OCI-LY1 (cell line): ENCODE measurements at regions not wholly inside any gene's neighbourhood (a gene's known extent, or its start where the extent isn't known, plus 50 kb on each side); places are given as distances from the start of the nearest gene placed in this dataset.

Experiments
- H2AFZ ChIP-seq: fragments of 200-600 bp; sonication (generic), shearing (Covaris generic); 2 replicates; pipeline ENCODE4 v1.6.0; 2014; ENCODE audit warnings: antibody characterized with exemption, mild to moderate bottlenecking, low read length
- H3F3A ChIP-seq: fragments of 200-600 bp; sonication (generic), shearing (Covaris generic); 2 replicates; pipeline ENCODE4 v1.6.0; 2014; ENCODE audit warnings: mild to moderate bottlenecking, antibody characterized with exemption, low read length, moderate library complexity; ENCODE audit not compliant: insufficient read depth
- H3K27ac ChIP-seq: fragments of 200-600 bp; sonication (generic); 2 replicates; pipeline ENCODE4 v1.5.1; 2014; ENCODE audit warnings: low read length, mixed run types, mild to moderate bottlenecking, low read depth; ENCODE audit not compliant: poor library complexity, severe bottlenecking
- H3K27me3 ChIP-seq: fragments of 200-600 bp; sonication (generic); 2 replicates; pipeline ENCODE4 v1.6.0; 2014; ENCODE audit warnings: antibody characterized with exemption, mild to moderate bottlenecking, low read length, moderate library complexity; ENCODE audit not compliant: insufficient read depth
- H3K36me3 ChIP-seq: fragments of 200-600 bp; sonication (generic); 2 replicates; pipeline ENCODE4 v1.6.1; 2014; ENCODE audit warnings: mild to moderate bottlenecking, antibody characterized with exemption, low read length, moderate library complexity, mixed read lengths; ENCODE audit not compliant: insufficient read depth
- H3K4me1 ChIP-seq: fragments of 200-600 bp; sonication (generic); 2 replicates; pipeline ENCODE4 v1.5.1; 2014; ENCODE audit warnings: mild to moderate bottlenecking, low read length, moderate library complexity; ENCODE audit not compliant: insufficient read depth, severe bottlenecking
- H3K4me2 ChIP-seq: fragments of 200-600 bp; sonication (generic), shearing (Covaris generic); 2 replicates; pipeline ENCODE4 v1.6.1; 2014; ENCODE audit warnings: low read length
- H3K4me3 ChIP-seq: fragments of 200-600 bp; sonication (generic); 2 replicates; pipeline ENCODE4 v1.5.1; 2014; ENCODE audit warnings: low read length, low read depth, mild to moderate bottlenecking, mixed read lengths; ENCODE audit not compliant: poor library complexity, severe bottlenecking
- H3K79me2 ChIP-seq: fragments of 200-600 bp; shearing (Covaris generic); 2 replicates; pipeline ENCODE4 v1.6.1; 2016; ENCODE audit warnings: mixed run types, low read length, mixed read lengths; ENCODE audit not compliant: insufficient read depth
- H3K9ac ChIP-seq: fragments of 200-600 bp; sonication (generic), shearing (Covaris generic); 2 replicates; pipeline ENCODE4 v1.6.1; 2014; ENCODE audit warnings: mild to moderate bottlenecking, low read length, mixed read lengths
- H3K9me2 ChIP-seq: fragments of 200-600 bp; sonication (generic), shearing (Covaris generic); 2 replicates; pipeline ENCODE4 v1.6.1; 2014; ENCODE audit warnings: low read depth, mild to moderate bottlenecking, low read length, mixed read lengths
- H3K9me3 ChIP-seq: fragments of 200-600 bp; shearing (Covaris generic); 2 replicates; pipeline ENCODE4 v1.6.1; 2014; ENCODE audit warnings: low read length, mixed read lengths
- H4K20me1 ChIP-seq: fragments of 200-600 bp; sonication (generic), shearing (Covaris generic); 2 replicates; pipeline ENCODE4 v1.6.0; 2016; ENCODE audit warnings: mild to moderate bottlenecking, low read length; ENCODE audit not compliant: insufficient read depth
- CTCF ChIP-seq: fragments of 200-600 bp; sonication (generic), shearing (Covaris generic); IDR thresholded peaks from 2 replicates; pipeline ENCODE4 v1.5.1; 2017; ENCODE audit warnings: mild to moderate bottlenecking, antibody characterized with exemption, low read length, moderate library complexity, mixed read lengths
- EZH2 ChIP-seq: fragments of 200-600 bp; sonication (generic), shearing (Covaris generic); IDR thresholded peaks from 2 replicates; pipeline ENCODE4 v1.8.0; 2017; ENCODE audit warnings: borderline replicate concordance, mixed run types, mild to moderate bottlenecking, antibody characterized with exemption, low read length, moderate library complexity, mixed read lengths

- Histone ChIP-seq H3K79me2 (no peaks in the 10 kb centered on the region), H3K36me3 (no peaks in the 10 kb centered on the region), H2AFZ (no peak overlapping the region), H3K27me3 (no peaks in the 10 kb centered on the region), H4K20me1 (no peaks in the 10 kb centered on the region), H3K27ac (no peak overlapping the region), H3K4me3 (no peak overlapping the region), H3K9ac (no peak overlapping the region), H3F3A (no peaks in the 10 kb centered on the region), H3K4me1 (no peaks in the 10 kb centered on the region), H3K9me3 (no peaks in the 10 kb centered on the region), H3K9me2 (no peaks in the 10 kb centered on the region), H3K4me2 (no peak overlapping the region)
- TF ChIP-seq EZH2 (no peak), CTCF (no peak)
Observed at GRCh38 chr21:16585896-16586295, 856.1 kb downstream of the USP25 start.

DNA sequence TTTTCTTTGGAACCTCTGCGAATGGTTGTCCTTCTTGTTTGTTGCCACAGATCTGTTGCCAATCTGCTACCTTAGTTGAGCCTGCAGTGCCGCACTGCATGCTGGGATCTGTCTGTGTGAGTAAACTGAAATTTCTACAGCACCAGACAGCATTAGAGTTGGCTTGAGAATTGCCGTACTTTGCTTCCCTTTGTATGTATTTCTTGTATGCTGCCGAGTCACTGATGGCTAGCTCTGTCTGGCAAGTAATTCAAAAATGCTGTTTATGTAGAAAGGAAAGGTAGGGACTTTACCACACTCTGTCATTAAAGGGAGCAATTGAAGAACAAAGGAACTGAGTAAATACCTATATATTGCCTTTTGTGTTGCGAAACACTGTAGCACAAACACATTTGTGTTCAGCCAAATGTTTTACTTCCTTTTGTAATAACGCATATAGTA lies 857.4 kb downstream of the USP25 start:
- Histone ChIP-seq H3K4me2 (no peak overlapping the region), H3K27ac (no peak overlapping the region), H3K4me3 (no peak overlapping the region)

GRCh38 chr21:16587681-16588375 lies 858.0 kb downstream of the USP25 start:
- TF ChIP-seq EZH2 (no peak), CTCF (no peak)
- no peaks in the 10 kb centered on the region for H3K9me3 ChIP-seq
- H3K4me2 ChIP-seq: no peak overlapping the region
- H3K36me3 ChIP-seq: no peaks in the 10 kb centered on the region
- H3K4me1 ChIP-seq: no peaks in the 10 kb centered on the region
- no peak overlapping the region for H3K27ac ChIP-seq
- no peaks in the 10 kb centered on the region for H3K9me2 ChIP-seq
- H3K27me3 ChIP-seq: no peaks in the 10 kb centered on the region
- no peaks in the 10 kb centered on the region for H4K20me1 ChIP-seq
- H3K9ac ChIP-seq: no peak overlapping the region
- no peak overlapping the region for H2AFZ ChIP-seq
- H3K79me2 ChIP-seq: no peaks in the 10 kb centered on the region
- H3F3A ChIP-seq: no peaks in the 10 kb centered on the region
- H3K4me3 ChIP-seq: no peak overlapping the region

More for the DNA sequence above, 857.4 kb downstream of the USP25 start:
- Histone ChIP-seq H2AFZ (no peak overlapping the region), H3K36me3 (no peaks in the 10 kb centered on the region), H4K20me1 (no peaks in the 10 kb centered on the region), H3K4me1 (no peaks in the 10 kb centered on the region), H3K9ac (no peak overlapping the region), H3K79me2 (no peaks in the 10 kb centered on the region), H3K27me3 (no peaks in the 10 kb centered on the region), H3K9me3 (no peaks in the 10 kb centered on the region), H3F3A (no peaks in the 10 kb centered on the region), H3K9me2 (no peaks in the 10 kb centered on the region)
- TF ChIP-seq CTCF (no peak), EZH2 (no peak)
